Erythroblast (primary cell): ENCODE measurements at regions not wholly inside any gene's neighbourhood (a gene's known extent, or its start where the extent isn't known, plus 50 kb on each side); places are given as distances from the start of the nearest gene placed in this dataset.

Experiments
- GATA1 ChIP-seq: IDR thresholded peaks from 2 replicates; pipeline ENCODE4 v1.6.1; 2011; ENCODE audit warnings: low read depth, mild to moderate bottlenecking, control low read depth, low read length, moderate library complexity
- POLR2A ChIP-seq: IDR thresholded peaks from 2 replicates; pipeline ENCODE4 v1.6.1; 2011; ENCODE audit warnings: mild to moderate bottlenecking, low read length

GRCh38 chr7:32379510-32380112, 110.6 kb downstream of the LSM5 start:
- TF ChIP-seq POLR2A (no peak), GATA1 (no peak)
